ENCODE measurements at regions not wholly inside any gene's neighbourhood (a gene's known extent, or its start where the extent isn't known, plus 50 kb on each side); places are given as distances from the start of the nearest gene placed in this dataset.

- TF ChIP-seq, protein P1, sequence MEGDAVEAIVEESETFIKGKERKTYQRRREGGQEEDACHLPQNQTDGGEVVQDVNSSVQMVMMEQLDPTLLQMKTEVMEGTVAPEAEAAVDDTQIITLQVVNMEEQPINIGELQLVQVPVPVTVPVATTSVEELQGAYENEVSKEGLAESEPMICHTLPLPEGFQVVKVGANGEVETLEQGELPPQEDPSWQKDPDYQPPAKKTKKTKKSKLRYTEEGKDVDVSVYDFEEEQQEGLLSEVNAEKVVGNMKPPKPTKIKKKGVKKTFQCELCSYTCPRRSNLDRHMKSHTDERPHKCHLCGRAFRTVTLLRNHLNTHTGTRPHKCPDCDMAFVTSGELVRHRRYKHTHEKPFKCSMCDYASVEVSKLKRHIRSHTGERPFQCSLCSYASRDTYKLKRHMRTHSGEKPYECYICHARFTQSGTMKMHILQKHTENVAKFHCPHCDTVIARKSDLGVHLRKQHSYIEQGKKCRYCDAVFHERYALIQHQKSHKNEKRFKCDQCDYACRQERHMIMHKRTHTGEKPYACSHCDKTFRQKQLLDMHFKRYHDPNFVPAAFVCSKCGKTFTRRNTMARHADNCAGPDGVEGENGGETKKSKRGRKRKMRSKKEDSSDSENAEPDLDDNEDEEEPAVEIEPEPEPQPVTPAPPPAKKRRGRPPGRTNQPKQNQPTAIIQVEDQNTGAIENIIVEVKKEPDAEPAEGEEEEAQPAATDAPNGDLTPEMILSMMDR (IDR thresholded peaks at IDR 0.05) = no peak
- Histone ChIP-seq H3K27ac (no peak overlapping the region), H3K27me3 (peaks cover 17% of the 10 kb centered on the region), H3K36me3 (no peaks in the 10 kb centered on the region), H3K4me3 (ENCODE audit: low read depth in 1 of 2, low read length in 1 of 2) (no peak overlapping the region), H3K4me1 (ENCODE audit: control insufficient read depth in 1 of 2, insufficient read depth in 1 of 2, low read depth in 1 of 2, low read length in 1 of 2) (no peaks in the 10 kb centered on the region), H3K9me3 (no peaks in the 10 kb centered on the region)
Observed at GRCh38 chr16:86419518-86419917, 90.8 kb upstream of the FOXF1 start.

DNA sequence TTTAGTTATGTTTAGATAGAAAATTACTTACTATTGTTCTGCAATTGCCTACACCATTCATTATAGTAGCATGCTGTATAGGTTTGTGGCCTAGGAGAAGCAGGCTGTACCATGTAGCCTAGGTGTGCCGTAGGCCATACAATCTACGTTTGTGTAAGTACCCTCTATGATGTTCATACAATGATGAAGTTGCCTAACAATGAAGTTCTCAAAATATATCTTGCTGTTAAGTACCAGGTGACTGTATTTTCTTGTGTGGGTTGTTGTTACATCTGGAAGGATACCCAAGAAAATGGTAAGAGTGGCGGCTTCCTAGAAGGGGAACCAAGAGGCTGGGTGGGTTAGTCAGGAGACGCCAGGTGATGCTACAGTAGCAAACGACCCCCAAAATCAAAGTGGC lies 88.3 kb upstream of the FOXF1 start:
- no peaks in the 10 kb centered on the region for H3K36me3 ChIP-seq
- H3K4me3 ChIP-seq (ENCODE audit: low read depth in 1 of 2, low read length in 1 of 2) = no peak overlapping the region

GRCh38 chr16:86424398-86424797 lies 85.9 kb upstream of the FOXF1 start:
- Histone ChIP-seq H3K36me3 (no peaks in the 10 kb centered on the region), H3K9me3 (no peaks in the 10 kb centered on the region), H3K4me3 (ENCODE audit: low read depth in 1 of 2, low read length in 1 of 2) (no peak overlapping the region), H3K27me3 (peaks cover 13% of the 10 kb centered on the region), H3K27ac (no peak overlapping the region), H3K4me1 (ENCODE audit: control insufficient read depth in 1 of 2, insufficient read depth in 1 of 2, low read depth in 1 of 2, low read length in 1 of 2) (no peaks in the 10 kb centered on the region)
- TF ChIP-seq, protein P1 (IDR thresholded peaks at IDR 0.05) = no peak

More for the DNA sequence above, 88.3 kb upstream of the FOXF1 start:
- H3K4me1 ChIP-seq (ENCODE audit: control insufficient read depth in 1 of 2, insufficient read depth in 1 of 2, low read depth in 1 of 2, low read length in 1 of 2) = no peaks in the 10 kb centered on the region
- H3K27ac ChIP-seq = no peak overlapping the region
- peaks cover 13% of the 10 kb centered on the region for H3K27me3 ChIP-seq
- TF ChIP-seq, protein P1 (IDR thresholded peaks at IDR 0.05) = no peak
- no peaks in the 10 kb centered on the region for H3K9me3 ChIP-seq

GRCh38 chr16:86424985-86425384 lies 85.3 kb upstream of the FOXF1 start:
- H3K9me3 ChIP-seq = no peaks in the 10 kb centered on the region
- no peaks in the 10 kb centered on the region for H3K4me1 ChIP-seq (ENCODE audit: control insufficient read depth in 1 of 2, insufficient read depth in 1 of 2, low read depth in 1 of 2, low read length in 1 of 2)
- H3K27me3 ChIP-seq = peaks cover 13% of the 10 kb centered on the region
- TF ChIP-seq, protein P1 (IDR thresholded peaks at IDR 0.05) = no peak
- H3K36me3 ChIP-seq = no peaks in the 10 kb centered on the region
- no peak overlapping the region for H3K27ac ChIP-seq
- no peak overlapping the region for H3K4me3 ChIP-seq (ENCODE audit: low read depth in 1 of 2, low read length in 1 of 2)

DNA sequence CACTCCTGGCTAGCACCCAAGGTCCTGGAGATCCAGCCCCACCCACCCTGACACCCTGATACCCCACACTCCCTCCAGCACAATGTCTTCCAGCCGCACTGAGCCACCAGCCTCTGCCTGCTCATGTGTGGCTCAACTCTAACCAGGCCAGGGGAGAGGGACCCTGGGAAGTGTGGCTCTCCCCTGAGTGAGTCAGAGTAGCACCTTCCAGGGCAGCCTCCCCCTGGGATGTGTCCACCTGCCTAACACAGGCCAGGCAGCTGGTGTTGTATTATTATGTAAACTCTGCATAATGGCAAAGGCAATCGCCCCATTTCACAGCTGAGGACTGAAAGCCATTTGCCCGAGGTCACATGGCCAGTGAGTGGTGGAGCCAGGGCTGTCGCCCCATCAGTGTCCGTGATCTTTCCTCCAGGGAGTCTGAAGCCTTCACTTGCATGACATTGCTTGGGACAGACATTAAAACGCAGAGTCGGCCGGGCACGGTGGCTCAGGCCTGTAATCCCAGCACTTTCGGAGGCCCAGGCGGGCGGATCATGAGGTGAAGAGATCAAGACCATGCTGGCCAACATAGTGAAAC lies 84.2 kb upstream of the FOXF1 start:
- TF ChIP-seq, protein P1 (IDR thresholded peaks at IDR 0.05) = no peak
- Histone ChIP-seq H3K27ac (no peak overlapping the region), H3K27me3 (peaks cover 13% of the 10 kb centered on the region), H3K4me3 (ENCODE audit: low read depth in 1 of 2, low read length in 1 of 2) (no peak overlapping the region), H3K36me3 (no peaks in the 10 kb centered on the region), H3K4me1 (ENCODE audit: control insufficient read depth in 1 of 2, insufficient read depth in 1 of 2, low read depth in 1 of 2, low read length in 1 of 2) (no peaks in the 10 kb centered on the region), H3K9me3 (no peaks in the 10 kb centered on the region)

Measured in neutrophil (primary cell).